Keratinocyte (primary cell): ENCODE measurements at regions not wholly inside any gene's neighbourhood (a gene's known extent, or its start where the extent isn't known, plus 50 kb on each side); places are given as distances from the start of the nearest gene placed in this dataset.

Source experiments
- DNase-seq: peaks from one replicate; pipeline ENCODE4 v3.0.0-alpha.2; 2011; ENCODE audit warnings: low read depth, missing footprints, low spot score
- FAIRE-seq: peaks from 2 replicates; lab custom pipeline; 2011; peaks lifted over from hg19 to GRCh38; lab: Jason Lieb, UNC
- H2AFZ ChIP-seq: 2 replicates; pipeline ENCODE4 v1.6.0; 2012; ENCODE audit warnings: low read length, control low read depth, inconsistent platforms; ENCODE audit not compliant: control insufficient read depth
- H3K27ac ChIP-seq: 2 replicates; pipeline ENCODE4 v1.5.1; 2011; ENCODE audit warnings: low read length; ENCODE audit not compliant: control insufficient read depth, insufficient read depth
- H3K27me3 ChIP-seq: 3 replicates; pipeline ENCODE4 v1.6.0; 2011; ENCODE audit warnings: low read length; ENCODE audit not compliant: control insufficient read depth, insufficient read depth; ENCODE audit errors: extremely low read depth
- H3K36me3 ChIP-seq, 2 experiments: 2 replicates in 1 of 2; 3 replicates in 1 of 2; pipeline ENCODE4 v1.5.1; 2011; ENCODE audit warnings: low read length in 2 of 2, mild to moderate bottlenecking in 1 of 2; ENCODE audit not compliant: control insufficient read depth in 2 of 2, insufficient read depth in 2 of 2; ENCODE audit errors: extremely low read depth in 1 of 2
- H3K4me1 ChIP-seq: 3 replicates; pipeline ENCODE4 v1.5.1; 2011; ENCODE audit warnings: low read length; ENCODE audit not compliant: control insufficient read depth, insufficient read depth; ENCODE audit errors: extremely low read depth
- H3K4me2 ChIP-seq: 3 replicates; pipeline ENCODE4 v1.6.0; 2011; ENCODE audit warnings: low read depth, low read length; ENCODE audit not compliant: control insufficient read depth, insufficient read depth; ENCODE audit errors: extremely low read depth
- H3K4me3 ChIP-seq, 3 experiments: fragments of 200-600 bp in 1 of 3; sonication (generic) in 1 of 3; 2 replicates in 2 of 3; 3 replicates in 1 of 3; pipeline ENCODE4 v1.5.1; 2011 to 2016; ENCODE audit warnings: low read length in 3 of 3, mild to moderate bottlenecking in 3 of 3, control low read depth in 2 of 3, inconsistent platforms in 1 of 3, low read depth in 1 of 3, mixed read lengths in 1 of 3, mixed run types in 1 of 3, moderate library complexity in 1 of 3; ENCODE audit not compliant: control insufficient read depth in 2 of 3, insufficient read depth in 2 of 3; ENCODE audit errors: extremely low read depth in 1 of 3
- H3K79me2 ChIP-seq: 2 replicates; pipeline ENCODE4 v1.6.0; 2012; ENCODE audit warnings: low read length; ENCODE audit not compliant: control insufficient read depth, insufficient read depth
- H3K9ac ChIP-seq: 3 replicates; pipeline ENCODE4 v1.6.0; 2011; ENCODE audit warnings: low read length; ENCODE audit not compliant: control insufficient read depth, insufficient read depth; ENCODE audit errors: extremely low read depth
- H3K9me1 ChIP-seq: 3 replicates; pipeline ENCODE4 v1.6.0; 2011; ENCODE audit warnings: low read length; ENCODE audit not compliant: control insufficient read depth, insufficient read depth; ENCODE audit errors: extremely low read depth
- H3K9me3 ChIP-seq: 2 replicates; pipeline ENCODE4 v1.5.1; 2012; ENCODE audit warnings: low read depth, low read length; ENCODE audit not compliant: control insufficient read depth
- H4K20me1 ChIP-seq: 3 replicates; pipeline ENCODE4 v1.6.0; 2011; ENCODE audit warnings: low read length; ENCODE audit not compliant: control insufficient read depth, insufficient read depth; ENCODE audit errors: extremely low read depth
- EZH2 ChIP-seq: IDR thresholded peaks from one replicate; pipeline ENCODE4 v1.6.1; 2012; ENCODE audit warnings: inconsistent platforms, mild to moderate bottlenecking, low read length, moderate library complexity
- dilution Hi-C: fragments of 300-500 bp; cut with MboI; formaldehyde crosslinking; loops from one replicate; pipeline ENCODE4 v1.7.0; 2020; ENCODE audit warnings: low sequenced_read_pairs; ENCODE audit not compliant: extremely low pct_ligation_motif_present
- TF ChIP-seq, protein P1 (sequence below), 3 experiments: IDR thresholded peaks in 1 of 3; conservative IDR thresholded peaks in 1 of 3; optimal IDR thresholded peaks in 1 of 3; 2 replicates in 2 of 3; 3 replicates in 1 of 3; pipeline versions ENCODE3 to v1.5.1; 2011; ENCODE audit warnings: low read length in 3 of 3, mild to moderate bottlenecking in 3 of 3, moderate library complexity in 2 of 3, control low read depth in 1 of 3, inconsistent platforms in 1 of 3; ENCODE audit not compliant: insufficient read depth in 2 of 3; ENCODE audit errors: extremely low read depth in 1 of 3

DNA sequence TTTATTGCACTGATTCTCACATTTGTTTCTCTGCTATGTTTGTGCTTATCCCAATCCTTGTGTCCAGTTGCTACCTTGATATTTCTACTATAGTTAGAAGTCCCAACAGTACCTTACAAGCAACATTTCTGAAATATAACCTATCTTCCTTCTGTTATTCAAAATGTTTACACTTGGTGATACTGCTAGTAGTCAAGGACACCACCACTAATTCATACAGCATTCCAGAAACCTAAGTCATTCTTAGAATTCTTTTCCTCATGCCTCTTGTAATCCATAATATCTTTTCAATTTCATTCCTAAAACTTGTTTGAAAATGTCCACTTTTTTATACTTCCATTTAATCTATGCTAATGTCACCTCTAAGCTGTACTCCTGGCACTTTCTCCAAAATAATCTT, 2132.1 kb downstream of the NCAM2 start:
- Histone ChIP-seq H3K36me3 (no peaks in the 10 kb centered on the region), H3K9me3 (peaks cover 3% of the 10 kb centered on the region), H3K9me1 (no peaks in the 10 kb centered on the region), H3K4me3 (no peak overlapping the region), H4K20me1 (no peaks in the 10 kb centered on the region), H3K4me2 (no peak overlapping the region), H2AFZ (no peak overlapping the region), H3K27me3 (no peaks in the 10 kb centered on the region), H3K79me2 (no peaks in the 10 kb centered on the region), H3K4me1 (no peaks in the 10 kb centered on the region), H3K27ac (no peak overlapping the region), H3K9ac (no peak overlapping the region)
- FAIRE-seq, result no peak
- dilution Hi-C loops, result no loop called here
- TF ChIP-seq, protein P1, sequence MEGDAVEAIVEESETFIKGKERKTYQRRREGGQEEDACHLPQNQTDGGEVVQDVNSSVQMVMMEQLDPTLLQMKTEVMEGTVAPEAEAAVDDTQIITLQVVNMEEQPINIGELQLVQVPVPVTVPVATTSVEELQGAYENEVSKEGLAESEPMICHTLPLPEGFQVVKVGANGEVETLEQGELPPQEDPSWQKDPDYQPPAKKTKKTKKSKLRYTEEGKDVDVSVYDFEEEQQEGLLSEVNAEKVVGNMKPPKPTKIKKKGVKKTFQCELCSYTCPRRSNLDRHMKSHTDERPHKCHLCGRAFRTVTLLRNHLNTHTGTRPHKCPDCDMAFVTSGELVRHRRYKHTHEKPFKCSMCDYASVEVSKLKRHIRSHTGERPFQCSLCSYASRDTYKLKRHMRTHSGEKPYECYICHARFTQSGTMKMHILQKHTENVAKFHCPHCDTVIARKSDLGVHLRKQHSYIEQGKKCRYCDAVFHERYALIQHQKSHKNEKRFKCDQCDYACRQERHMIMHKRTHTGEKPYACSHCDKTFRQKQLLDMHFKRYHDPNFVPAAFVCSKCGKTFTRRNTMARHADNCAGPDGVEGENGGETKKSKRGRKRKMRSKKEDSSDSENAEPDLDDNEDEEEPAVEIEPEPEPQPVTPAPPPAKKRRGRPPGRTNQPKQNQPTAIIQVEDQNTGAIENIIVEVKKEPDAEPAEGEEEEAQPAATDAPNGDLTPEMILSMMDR (optimal IDR thresholded peaks at IDR 0.05 in 1 of 3, IDR thresholded peaks at IDR 0.05 in 1 of 3, conservative IDR thresholded peaks at IDR 0.05 in 1 of 3; ENCODE audit: extremely low read depth in 1 of 3, insufficient read depth in 2 of 3, low read length in 3 of 3), result no peak
- no peak for DNase-seq

DNA sequence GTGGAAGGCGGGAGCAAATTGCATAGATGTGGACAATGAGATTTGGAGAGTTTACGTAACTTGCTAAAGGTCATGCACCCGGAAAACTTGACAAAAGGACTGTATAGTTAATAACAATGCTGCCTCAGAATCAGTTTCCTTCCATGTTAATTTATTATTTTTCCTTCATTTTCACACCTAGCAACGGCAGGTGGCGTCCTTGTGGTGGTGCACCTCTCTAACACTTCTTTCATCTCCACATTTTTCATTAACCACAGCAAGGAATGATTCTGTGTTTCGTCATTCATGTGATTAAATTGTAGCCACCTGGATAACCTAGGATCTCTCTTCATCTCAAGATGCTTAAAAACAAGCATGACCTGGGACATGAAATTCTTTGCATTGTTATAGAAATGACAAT, 2133.0 kb downstream of the NCAM2 start:
- H3K79me2 ChIP-seq, result no peaks in the 10 kb centered on the region
- no peaks in the 10 kb centered on the region for H3K27me3 ChIP-seq
- no peak overlapping the region for H3K4me3 ChIP-seq
- H3K9me3 ChIP-seq, result peaks cover 3% of the 10 kb centered on the region
- dilution Hi-C loops, result no loop called here
- H3K4me1 ChIP-seq, result no peaks in the 10 kb centered on the region
- TF ChIP-seq, protein P1 (optimal IDR thresholded peaks at IDR 0.05 in 1 of 3, IDR thresholded peaks at IDR 0.05 in 1 of 3, conservative IDR thresholded peaks at IDR 0.05 in 1 of 3; ENCODE audit: extremely low read depth in 1 of 3, insufficient read depth in 2 of 3, low read length in 3 of 3), result no peak
- TF ChIP-seq EZH2, result no peak
- no peaks in the 10 kb centered on the region for H4K20me1 ChIP-seq
- H3K36me3 ChIP-seq, result no peaks in the 10 kb centered on the region
- H3K27ac ChIP-seq, result no peak overlapping the region
- DNase-seq, result no peak
- H3K9me1 ChIP-seq, result no peaks in the 10 kb centered on the region
- no peak for FAIRE-seq
- H2AFZ ChIP-seq, result no peak overlapping the region
- H3K4me2 ChIP-seq, result no peak overlapping the region
- no peak overlapping the region for H3K9ac ChIP-seq
